HG03097 (cell line): ENCODE measurements at regions not wholly inside any gene's neighbourhood (a gene's known extent, or its start where the extent isn't known, plus 50 kb on each side); places are given as distances from the start of the nearest gene placed in this dataset.

Source experiments
- ATAC-seq: cut with Tn5 transposase; IDR thresholded peaks from one replicate; pipeline ENCODE4 v1.9.1; 2021; ENCODE audit not compliant: unreplicated experiment, low FRiP score

DNA sequence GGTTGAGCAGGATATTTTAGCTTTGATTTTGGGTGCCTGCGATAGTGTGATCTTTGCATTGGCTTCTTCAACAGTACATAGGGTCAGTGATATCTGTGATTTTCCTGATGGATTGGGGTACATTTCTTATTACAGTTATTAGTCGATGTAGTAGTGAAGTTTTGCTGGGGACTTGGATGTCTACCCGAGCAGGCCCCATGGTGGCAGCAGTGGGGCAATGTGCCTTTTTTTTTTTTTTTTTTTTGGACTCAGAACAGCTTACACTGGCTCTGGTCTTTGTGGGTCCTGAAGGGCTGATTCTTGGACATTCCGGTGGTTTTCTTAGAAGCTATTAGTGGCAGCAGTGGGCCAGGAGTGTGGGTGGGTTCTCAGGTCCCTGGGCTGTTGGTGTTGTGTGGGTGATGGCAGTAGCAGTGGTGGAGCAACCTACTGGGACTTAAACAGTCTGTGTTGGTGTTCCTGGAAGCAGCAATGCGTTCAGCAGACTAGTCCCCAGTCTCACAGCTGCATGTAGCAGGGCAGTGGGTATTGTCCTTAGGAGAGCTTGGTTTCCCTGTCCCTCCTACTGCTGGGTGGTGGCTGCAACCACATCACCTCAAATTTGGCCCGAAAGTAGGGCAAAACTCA, 53.7 kb upstream of the SLC4A10 start:
- no peak for ATAC-seq

DNA sequence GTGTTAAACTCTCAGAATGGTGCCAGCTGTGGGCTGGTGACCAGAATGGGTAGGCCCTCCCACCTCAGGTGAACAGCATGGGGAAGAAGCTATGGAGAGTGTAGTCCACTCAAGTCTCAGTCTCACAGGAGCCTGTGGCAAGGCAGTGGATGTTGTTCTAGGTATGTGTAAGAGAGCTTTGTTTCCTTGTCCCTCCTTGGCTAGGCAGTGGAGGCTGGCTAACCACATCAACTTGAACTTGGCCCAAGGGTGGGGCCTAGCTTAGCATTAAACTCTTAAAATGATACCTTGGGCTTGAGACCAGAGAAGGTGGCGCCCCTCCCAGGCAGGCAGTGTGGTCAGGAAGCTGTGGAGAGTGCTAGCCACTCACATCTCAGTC, 53.2 kb upstream of the SLC4A10 start:
- ATAC-seq, result no peak
